GM12892 (cell line): ENCODE measurements at regions not wholly inside any gene's neighbourhood (a gene's known extent, or its start where the extent isn't known, plus 50 kb on each side); places are given as distances from the start of the nearest gene placed in this dataset.

ENCODE experiments used
- DNase-seq: peaks from one replicate; pipeline ENCODE4 v3.0.0; 2011; ENCODE audit not compliant: insufficient read length
- FAIRE-seq: peaks from 2 replicates; lab custom pipeline; 2011; peaks lifted over from hg19 to GRCh38; lab: Jason Lieb, UNC
- POLR2A ChIP-seq: IDR thresholded peaks from 2 replicates; pipeline ENCODE4 v1.6.1; 2011; ENCODE audit warnings: low read depth, low read length, control low read depth
- POLR2AphosphoS5 ChIP-seq: IDR thresholded peaks from 2 replicates; pipeline ENCODE4 v1.6.1; 2011; ENCODE audit warnings: low read depth, low read length, control low read depth
- TAF1 ChIP-seq: IDR thresholded peaks from 2 replicates; pipeline ENCODE4 v1.6.1; 2011; ENCODE audit warnings: low read depth, mild to moderate bottlenecking, control low read depth, low read length, borderline replicate concordance

DNA sequence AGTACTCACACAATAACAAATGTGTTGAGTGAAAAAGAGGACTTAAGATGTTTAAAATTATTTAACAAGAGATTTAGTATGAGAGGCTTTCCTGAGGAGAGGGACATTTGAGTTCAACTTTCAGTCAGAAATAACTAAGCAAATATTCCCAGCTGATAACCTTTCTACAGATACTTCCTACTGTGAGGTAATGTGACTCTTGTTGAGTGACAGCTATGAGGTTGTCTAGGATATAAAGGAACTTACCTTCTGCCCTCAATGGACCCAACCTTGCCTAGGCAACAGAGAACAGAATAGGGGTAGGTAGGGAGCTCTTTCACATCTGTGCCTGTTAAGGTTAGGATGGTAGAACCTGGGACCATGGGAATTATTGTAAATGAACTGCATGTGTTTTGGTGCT is 54.7 kb downstream of the GLUD2 start:
- TF ChIP-seq TAF1 (no peak), POLR2A (no peak), POLR2AphosphoS5 (no peak)
- FAIRE-seq = no peak

DNA sequence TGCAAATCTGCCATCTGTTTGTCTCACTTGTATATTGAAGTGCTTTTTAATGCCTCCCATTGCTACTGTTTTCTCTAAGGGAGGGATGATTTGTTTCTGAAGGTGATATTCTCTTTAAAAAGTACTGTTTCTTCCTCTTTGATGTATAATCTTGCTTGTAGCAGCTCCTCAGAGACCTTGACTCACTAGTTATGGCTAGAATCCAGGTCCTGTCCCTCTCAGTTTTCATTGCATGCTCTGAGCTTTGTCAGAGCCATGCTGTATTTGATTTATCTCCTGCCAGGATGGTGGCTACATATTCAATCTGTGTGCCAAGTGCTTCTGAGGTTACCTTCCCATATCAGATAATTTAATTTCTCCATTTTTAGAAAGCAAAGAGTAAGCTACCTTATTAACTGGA is 56.0 kb downstream of the GLUD2 start:
- no peak for FAIRE-seq
- no peak for DNase-seq
- no peak for TF ChIP-seq POLR2AphosphoS5
- no peak for TF ChIP-seq POLR2A
- TF ChIP-seq TAF1 = no peak

More for the DNA sequence above, 54.7 kb downstream of the GLUD2 start:
- no peak for DNase-seq

DNA sequence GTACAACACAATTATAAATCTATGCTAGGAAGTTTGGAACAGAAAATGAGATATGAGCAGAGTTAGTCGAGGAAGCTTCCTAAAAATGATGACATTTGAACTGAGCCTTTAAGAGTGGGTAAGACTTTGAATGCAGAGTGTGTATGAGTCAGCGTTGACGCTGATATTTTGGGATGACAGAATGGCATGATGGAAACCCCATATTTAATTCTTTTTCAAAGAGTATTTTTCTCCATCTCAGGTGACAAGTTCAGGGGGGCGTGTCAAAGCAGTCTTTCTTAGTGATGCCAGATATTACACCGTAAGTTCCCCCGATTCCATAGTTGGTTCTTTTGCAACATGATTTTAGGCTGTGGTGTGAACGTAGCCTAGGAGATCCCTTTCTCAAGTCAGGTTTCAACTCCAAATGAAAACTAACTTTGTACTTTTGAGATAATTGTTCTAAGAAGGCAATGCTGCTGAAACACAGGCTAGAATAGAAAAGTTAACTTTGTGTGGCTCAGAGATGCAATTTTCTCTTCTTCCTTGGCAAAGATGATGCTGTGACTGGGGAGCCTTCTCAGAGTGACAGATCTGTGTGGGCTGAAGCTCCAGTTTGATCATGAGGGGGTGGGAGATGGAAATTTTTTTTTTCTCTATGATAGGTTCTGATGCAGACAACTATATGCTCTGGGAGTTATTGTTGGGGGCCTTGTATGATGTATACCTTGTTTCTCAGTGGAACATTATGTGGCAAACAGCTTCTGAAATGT is 59.2 kb downstream of the GLUD2 start:
- DNase-seq (no peak), FAIRE-seq (no peak)
- TF ChIP-seq POLR2A = no peak
- no peak for TF ChIP-seq POLR2AphosphoS5
- TF ChIP-seq TAF1 = no peak

DNA sequence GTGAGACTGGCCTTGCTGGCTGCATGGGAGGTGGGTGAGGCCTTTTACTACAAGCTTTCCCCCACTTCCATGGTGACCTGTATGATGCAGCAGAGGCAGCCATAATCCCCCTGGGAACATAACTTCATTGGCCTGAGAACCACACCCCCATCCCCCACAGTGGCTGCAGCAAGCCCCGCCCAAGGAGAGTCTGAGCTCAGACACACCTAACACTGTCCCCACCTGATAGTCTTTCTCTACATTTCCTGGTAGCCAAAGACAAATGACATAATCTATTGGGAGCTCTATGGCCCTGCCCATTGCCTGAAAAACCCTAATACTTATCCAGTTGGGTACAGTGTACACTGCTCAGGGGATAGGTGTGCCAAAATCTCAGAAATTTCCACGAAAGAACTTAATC is 62.6 kb downstream of the GLUD2 start:
- FAIRE-seq (no peak), DNase-seq (no peak)
- TF ChIP-seq POLR2AphosphoS5 = no peak
- no peak for TF ChIP-seq TAF1
- TF ChIP-seq POLR2A = no peak

DNA sequence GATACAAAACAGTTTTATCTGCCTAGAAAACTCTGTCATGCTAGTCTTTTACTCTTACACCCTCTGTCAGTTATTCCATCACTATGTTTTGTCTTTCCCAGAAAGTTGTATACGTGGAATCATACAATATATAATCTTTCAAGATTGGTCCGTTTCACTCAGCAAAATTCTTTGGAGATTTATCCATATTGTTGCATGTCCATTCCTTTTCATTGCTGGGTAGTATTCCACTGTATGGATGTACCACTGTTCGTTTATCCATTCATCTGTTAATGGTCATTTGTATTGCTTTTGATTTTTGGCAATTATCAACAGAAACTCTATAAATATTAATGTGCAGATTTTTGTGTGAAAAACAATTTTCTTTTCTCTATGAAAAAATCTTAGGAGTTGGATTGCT is 63.1 kb downstream of the GLUD2 start:
- no peak for FAIRE-seq
- DNase-seq = no peak
- TF ChIP-seq TAF1 (no peak), POLR2A (no peak), POLR2AphosphoS5 (no peak)

DNA sequence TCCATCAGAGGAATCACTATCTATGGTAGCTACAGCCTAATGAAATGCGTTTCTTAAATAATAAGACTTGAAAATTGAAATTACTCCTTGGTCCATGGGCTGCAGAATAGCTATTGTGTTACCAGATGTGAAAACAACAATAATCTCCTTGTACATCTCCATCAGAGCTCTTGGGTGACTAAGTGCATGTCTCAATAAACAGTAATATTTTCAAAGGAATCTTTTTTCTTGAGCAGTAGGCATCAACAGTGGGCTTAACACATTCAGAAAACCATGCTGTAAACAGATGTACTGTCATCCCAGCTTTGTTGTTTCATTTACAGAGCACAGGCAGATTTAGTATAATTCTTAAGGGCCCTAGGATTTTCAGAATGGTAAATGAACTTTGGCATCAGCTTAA is 67.3 kb downstream of the GLUD2 start:
- DNase-seq = no peak
- TF ChIP-seq TAF1 (no peak), POLR2AphosphoS5 (no peak), POLR2A (no peak)
- no peak for FAIRE-seq

DNA sequence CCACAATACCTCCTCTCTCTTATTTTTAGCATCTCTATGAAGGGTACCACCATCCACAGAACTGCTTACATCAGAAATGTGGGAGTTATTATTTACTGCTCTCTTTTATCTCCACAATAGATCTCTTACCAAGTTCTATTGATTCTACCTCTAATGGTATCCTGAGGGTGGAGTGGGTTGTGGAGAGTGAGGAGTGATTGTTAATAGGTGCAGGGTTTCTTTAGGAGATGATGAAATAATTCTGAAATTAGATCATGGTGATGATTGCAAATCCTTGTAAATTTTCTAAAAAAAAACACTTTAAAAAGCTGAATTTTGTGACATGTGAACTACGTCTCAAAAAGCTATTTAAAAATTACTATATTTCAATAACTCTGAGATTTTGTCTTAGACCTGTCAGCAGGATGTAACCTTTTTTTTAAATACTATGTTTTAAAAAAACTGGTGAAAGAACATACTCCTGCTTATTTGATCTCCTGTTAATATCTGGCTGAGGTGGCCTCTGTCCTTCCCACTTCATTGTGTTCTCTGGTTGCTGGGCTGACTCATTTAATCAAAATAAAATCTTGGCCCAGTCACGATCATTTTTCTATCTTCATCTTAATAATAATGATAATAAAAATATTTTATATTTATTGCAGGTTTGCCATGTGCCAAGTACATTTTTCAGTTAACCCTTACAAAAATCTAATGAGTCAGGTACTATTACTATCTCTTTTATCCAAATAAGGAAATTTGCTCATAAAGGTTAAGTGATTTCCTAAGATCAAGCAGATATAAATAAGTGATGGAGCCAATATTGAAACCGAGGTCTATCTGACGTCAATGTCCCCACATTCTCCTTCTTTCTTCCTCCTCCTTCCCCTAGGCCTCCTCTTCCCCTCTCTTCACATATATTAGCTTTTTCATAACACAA is 73.5 kb downstream of the GLUD2 start:
- FAIRE-seq (no peak), DNase-seq (no peak)
- TF ChIP-seq POLR2A = no peak
- TF ChIP-seq POLR2AphosphoS5 = no peak
- no peak for TF ChIP-seq TAF1

DNA sequence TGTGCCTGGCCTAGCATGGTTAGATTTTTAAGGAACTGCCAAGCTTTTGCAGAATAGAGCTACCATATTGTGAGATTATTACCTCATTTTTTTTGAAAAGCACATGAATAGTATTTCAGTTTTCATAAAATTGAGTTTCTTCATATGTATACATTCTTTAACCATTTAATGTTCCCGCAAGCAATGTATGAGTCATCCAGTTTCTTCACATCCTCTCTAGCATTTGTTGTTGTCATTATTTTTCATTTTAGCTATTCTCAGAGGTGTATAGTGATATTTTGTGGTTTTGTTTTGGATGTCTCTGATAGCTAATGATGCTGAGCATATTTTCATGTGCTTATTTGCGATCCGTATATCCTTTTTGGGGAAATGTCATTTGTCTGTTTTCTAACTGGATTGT is 74.9 kb downstream of the GLUD2 start:
- DNase-seq (no peak), FAIRE-seq (no peak)
- TF ChIP-seq POLR2AphosphoS5 = no peak
- no peak for TF ChIP-seq POLR2A
- TF ChIP-seq TAF1 = no peak

DNA sequence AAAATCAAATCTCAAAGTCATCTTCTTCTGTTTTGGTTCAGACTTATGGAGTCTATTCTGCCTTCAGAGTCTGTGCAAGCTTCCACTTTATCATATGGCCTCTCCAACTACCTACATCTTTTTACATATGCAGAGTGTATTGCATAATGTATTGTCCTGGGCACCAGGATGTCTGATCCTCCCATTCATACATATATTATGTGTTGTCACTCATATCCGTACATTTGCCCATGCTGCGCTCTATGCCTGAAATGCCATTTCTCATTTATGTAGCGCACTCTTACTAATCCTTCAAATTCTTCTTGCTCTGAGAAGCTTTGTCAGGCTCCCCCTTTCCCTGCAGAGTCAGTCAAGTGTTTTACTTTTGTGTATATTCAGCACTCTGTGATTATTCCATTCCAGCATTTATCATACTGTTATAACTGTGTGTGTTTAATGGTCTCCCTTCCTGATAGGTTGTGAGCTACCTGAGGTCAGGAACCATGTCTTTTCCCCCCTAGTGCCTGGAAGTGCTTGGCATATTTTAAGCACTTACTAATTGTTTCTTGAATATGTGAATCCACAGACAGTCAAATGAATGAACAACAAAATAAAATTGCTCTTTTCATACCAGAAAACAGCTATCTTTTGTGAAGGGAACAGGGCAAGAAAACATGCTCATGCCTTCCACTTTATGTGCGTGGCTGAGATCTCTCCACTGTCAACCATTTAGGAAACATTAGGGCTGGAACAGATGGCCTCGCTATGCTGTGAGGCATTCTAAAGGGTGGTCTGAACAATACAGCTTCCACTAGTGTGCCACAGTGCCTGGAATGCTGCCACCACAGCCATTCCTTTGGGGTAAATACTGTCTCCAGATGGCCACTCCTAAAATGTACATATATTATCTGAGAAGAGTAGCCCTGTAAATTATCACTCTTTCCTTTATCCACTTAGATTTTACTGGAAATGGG is 81.8 kb downstream of the GLUD2 start:
- DNase-seq (no peak), FAIRE-seq (no peak)

DNA sequence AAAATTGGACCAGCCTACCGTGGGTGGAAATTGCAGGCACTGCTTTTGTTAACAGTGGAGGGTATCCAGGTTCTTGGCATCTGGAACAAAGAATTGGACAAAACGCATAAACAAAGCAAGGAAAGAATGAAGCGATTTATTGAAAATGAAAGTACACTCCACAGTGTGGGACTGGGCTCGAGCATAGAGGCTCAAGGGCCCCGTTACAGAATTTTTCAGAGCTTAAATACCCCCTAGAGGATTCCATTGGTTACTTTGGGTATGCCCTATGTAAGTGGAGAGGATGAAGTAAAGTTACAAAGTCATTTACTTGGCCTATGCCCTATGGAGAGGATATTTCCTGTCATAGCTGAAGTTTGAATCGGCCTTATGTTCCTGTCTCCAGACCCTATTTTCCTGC is 85.3 kb downstream of the GLUD2 start:
- FAIRE-seq (no peak), DNase-seq (no peak)
- TF ChIP-seq TAF1 (no peak), POLR2AphosphoS5 (no peak), POLR2A (no peak)

More for the DNA sequence above, 81.8 kb downstream of the GLUD2 start:
- no peak for TF ChIP-seq TAF1
- no peak for TF ChIP-seq POLR2AphosphoS5
- TF ChIP-seq POLR2A = no peak

DNA sequence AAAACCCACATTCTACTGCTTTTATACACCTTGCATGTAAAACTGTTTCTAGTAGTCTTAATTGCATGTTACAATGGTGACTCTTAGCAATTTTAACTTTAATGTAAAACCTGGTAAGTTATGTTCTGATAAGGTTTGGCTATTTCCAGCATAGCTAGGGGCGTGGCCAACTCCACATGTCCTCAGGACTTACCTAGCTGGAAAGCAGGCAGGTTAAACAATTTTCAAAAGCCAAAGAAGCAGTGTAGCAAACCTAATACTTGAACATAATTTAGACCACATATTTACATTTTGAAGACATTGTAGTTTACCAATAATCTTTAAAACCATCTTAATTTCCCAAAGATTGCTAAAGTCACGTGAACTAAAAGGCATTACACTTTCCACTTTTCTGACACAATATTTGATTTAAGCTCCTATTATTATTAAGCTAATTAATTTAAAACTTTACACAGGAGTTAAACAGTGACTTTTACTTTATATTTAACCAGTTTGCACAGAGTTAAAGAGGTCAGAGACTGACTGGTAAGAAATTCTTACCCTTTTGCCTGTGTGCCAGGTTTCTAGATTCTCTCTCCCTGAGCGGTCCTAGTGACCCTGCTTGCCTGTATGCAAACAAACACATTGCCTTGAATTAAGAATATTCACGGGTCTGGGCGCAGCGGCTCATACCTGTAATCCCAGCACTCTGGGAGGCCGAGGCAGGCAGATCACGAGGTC is 88.2 kb downstream of the GLUD2 start:
- no peak for FAIRE-seq
- no peak for DNase-seq
- TF ChIP-seq POLR2AphosphoS5 = no peak
- TF ChIP-seq TAF1 = no peak
- no peak for TF ChIP-seq POLR2A
